ENCODE measurements at regions not wholly inside any gene's neighbourhood (a gene's known extent, or its start where the extent isn't known, plus 50 kb on each side); places are given as distances from the start of the nearest gene placed in this dataset.

DNA sequence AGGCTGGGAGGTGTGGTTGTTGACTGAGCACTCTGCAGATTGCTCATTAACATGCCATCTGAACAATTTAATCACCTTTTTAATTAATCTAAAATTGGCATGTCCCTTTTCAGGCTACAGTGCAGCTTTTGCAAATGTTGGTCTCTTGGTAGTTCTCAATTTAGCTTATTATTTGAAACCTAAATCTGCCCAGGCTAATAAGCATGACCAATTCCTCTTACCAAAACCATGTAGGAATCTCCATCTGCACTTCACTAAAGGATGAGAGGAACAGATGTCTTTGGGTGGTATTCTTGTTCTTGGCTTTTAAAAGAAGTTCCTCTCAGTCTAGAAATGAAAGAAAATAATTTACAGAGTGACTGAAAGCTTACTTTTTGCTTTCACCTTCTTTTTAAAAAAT lies 190.1 kb upstream of the RMST start:
- no peaks in the 10 kb centered on the region for H3K27me3 ChIP-seq (ENCODE audit: insufficient read depth, low read depth, low read length)

DNA sequence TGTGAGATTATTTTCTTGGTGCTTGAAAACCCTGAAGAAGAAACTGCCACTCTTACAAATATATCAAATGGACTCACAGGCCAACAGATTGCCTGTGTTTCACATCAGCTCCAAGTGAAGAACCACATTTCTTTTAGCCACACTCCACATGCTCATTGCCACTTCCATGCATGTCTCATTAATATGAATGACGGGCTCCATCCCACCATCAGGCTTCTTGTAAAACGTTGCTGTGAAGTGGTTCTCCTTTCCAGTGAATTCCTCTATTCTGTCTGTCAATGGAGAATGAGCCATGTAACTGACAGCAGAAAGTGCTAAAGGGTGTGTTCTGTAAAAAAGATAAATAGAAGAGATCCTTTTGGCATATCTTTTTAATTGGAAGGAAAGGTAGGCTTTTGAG lies 188.2 kb upstream of the RMST start:
- Histone ChIP-seq H3K27ac (ENCODE audit: low read length) (peak overlapping the region; percentile 56), H3K79me2 (replicated peaks; ENCODE audit: insufficient read depth, low read length) (no peaks in the 10 kb centered on the region), H3K9ac (ENCODE audit: low read length) (peak overlapping the region; percentile 34), H4K20me1 (ENCODE audit: insufficient read depth) (no peaks in the 10 kb centered on the region), H3K4me3 (ENCODE audit: low read length) (peak overlapping the region; percentile 57), H3K36me3 (ENCODE audit: insufficient read depth, low read length) (no peaks in the 10 kb centered on the region), H3K9me3 (ENCODE audit: low read length) (no peaks in the 10 kb centered on the region), H3K4me2 (ENCODE audit: low read length) (peak overlapping the region; percentile 73), H2AFZ (ENCODE audit: low read depth, low read length) (no peak overlapping the region), H3K27me3 (ENCODE audit: insufficient read depth, low read depth, low read length) (no peaks in the 10 kb centered on the region), H3F3A (ENCODE audit: insufficient read depth, low read length, poor library complexity, severe bottlenecking) (peaks cover 16% of the 10 kb centered on the region), H3K9me2 (ENCODE audit: insufficient read depth, low read length) (no peaks in the 10 kb centered on the region)
- TF ChIP-seq SMC3 (conservative IDR thresholded peaks at IDR 0.05; ENCODE audit: poor library complexity) (no peak), EZH2 (IDR thresholded peaks at IDR 0.05; ENCODE audit: borderline replicate concordance, insufficient read depth, low read length, poor library complexity, severe bottlenecking) (no peak), EP300 (conservative IDR thresholded peaks at IDR 0.05; ENCODE audit: poor library complexity, severe bottlenecking) (peak; percentile 30), TAF1 (IDR thresholded peaks at IDR 0.05; ENCODE audit: low read depth) (no peak)

More for the DNA sequence above, 190.1 kb upstream of the RMST start:
- Histone ChIP-seq H3K9me3 (ENCODE audit: low read length) (no peaks in the 10 kb centered on the region), H2AFZ (ENCODE audit: low read depth, low read length) (no peak overlapping the region), H3F3A (ENCODE audit: insufficient read depth, low read length, poor library complexity, severe bottlenecking) (peaks cover 16% of the 10 kb centered on the region), H3K79me2 (replicated peaks; ENCODE audit: insufficient read depth, low read length) (no peaks in the 10 kb centered on the region), H3K36me3 (ENCODE audit: insufficient read depth, low read length) (no peaks in the 10 kb centered on the region), H3K9me2 (ENCODE audit: insufficient read depth, low read length) (no peaks in the 10 kb centered on the region), H3K27ac (ENCODE audit: low read length) (no peak overlapping the region), H3K9ac (ENCODE audit: low read length) (no peak overlapping the region), H4K20me1 (ENCODE audit: insufficient read depth) (no peaks in the 10 kb centered on the region), H3K4me3 (ENCODE audit: low read length) (no peak overlapping the region), H3K4me2 (ENCODE audit: low read length) (no peak overlapping the region)
- TF ChIP-seq, protein P1, sequence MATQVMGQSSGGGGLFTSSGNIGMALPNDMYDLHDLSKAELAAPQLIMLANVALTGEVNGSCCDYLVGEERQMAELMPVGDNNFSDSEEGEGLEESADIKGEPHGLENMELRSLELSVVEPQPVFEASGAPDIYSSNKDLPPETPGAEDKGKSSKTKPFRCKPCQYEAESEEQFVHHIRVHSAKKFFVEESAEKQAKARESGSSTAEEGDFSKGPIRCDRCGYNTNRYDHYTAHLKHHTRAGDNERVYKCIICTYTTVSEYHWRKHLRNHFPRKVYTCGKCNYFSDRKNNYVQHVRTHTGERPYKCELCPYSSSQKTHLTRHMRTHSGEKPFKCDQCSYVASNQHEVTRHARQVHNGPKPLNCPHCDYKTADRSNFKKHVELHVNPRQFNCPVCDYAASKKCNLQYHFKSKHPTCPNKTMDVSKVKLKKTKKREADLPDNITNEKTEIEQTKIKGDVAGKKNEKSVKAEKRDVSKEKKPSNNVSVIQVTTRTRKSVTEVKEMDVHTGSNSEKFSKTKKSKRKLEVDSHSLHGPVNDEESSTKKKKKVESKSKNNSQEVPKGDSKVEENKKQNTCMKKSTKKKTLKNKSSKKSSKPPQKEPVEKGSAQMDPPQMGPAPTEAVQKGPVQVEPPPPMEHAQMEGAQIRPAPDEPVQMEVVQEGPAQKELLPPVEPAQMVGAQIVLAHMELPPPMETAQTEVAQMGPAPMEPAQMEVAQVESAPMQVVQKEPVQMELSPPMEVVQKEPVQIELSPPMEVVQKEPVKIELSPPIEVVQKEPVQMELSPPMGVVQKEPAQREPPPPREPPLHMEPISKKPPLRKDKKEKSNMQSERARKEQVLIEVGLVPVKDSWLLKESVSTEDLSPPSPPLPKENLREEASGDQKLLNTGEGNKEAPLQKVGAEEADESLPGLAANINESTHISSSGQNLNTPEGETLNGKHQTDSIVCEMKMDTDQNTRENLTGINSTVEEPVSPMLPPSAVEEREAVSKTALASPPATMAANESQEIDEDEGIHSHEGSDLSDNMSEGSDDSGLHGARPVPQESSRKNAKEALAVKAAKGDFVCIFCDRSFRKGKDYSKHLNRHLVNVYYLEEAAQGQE (IDR thresholded peaks at IDR 0.05; ENCODE audit: borderline replicate concordance), result no peak
- TF ChIP-seq EP300 (conservative IDR thresholded peaks at IDR 0.05; ENCODE audit: poor library complexity, severe bottlenecking) (no peak), TAF1 (IDR thresholded peaks at IDR 0.05; ENCODE audit: low read depth) (no peak), RAD21 (conservative IDR thresholded peaks at IDR 0.05) (no peak)

DNA sequence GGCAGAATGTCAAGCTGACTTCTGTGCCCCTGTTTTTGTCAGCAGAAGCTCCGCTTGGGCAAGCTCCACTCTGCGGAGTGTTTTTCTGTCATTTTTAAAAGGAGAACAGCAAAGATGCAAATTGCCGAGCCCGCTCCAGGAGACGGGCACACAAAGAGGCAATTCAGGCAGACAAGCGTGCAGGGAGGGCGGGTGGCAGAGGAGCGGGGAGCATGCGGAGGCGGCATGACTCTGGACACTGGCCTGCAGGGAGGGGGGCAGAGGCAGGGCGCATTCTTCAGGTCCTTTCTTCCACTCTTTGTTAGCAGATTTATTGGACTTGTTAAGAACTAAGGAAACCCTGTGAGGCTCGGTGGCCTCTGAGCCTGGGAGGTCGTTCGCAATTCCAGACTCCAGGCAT lies 187.3 kb upstream of the RMST start:
- Histone ChIP-seq H3K36me3 (ENCODE audit: insufficient read depth, low read length) (no peaks in the 10 kb centered on the region), H2AFZ (ENCODE audit: low read depth, low read length) (no peak overlapping the region), H3K27me3 (ENCODE audit: insufficient read depth, low read depth, low read length) (no peaks in the 10 kb centered on the region), H4K20me1 (ENCODE audit: insufficient read depth) (no peaks in the 10 kb centered on the region), H3K79me2 (replicated peaks; ENCODE audit: insufficient read depth, low read length) (no peaks in the 10 kb centered on the region), H3K4me2 (ENCODE audit: low read length) (peak overlapping the region; percentile 73), H3K27ac (ENCODE audit: low read length) (peak overlapping the region; percentile 56), H3K4me3 (ENCODE audit: low read length) (peak overlapping the region; percentile 57), H3K9me3 (ENCODE audit: low read length) (no peaks in the 10 kb centered on the region), H3F3A (ENCODE audit: insufficient read depth, low read length, poor library complexity, severe bottlenecking) (peaks cover 16% of the 10 kb centered on the region), H3K9me2 (ENCODE audit: insufficient read depth, low read length) (no peaks in the 10 kb centered on the region), H3K9ac (ENCODE audit: low read length) (peak overlapping the region; percentile 34)
- TF ChIP-seq EZH2 (IDR thresholded peaks at IDR 0.05; ENCODE audit: borderline replicate concordance, insufficient read depth, low read length, poor library complexity, severe bottlenecking), result no peak
- TF ChIP-seq TAF1 (IDR thresholded peaks at IDR 0.05; ENCODE audit: low read depth), result no peak
- TF ChIP-seq SMC3 (conservative IDR thresholded peaks at IDR 0.05; ENCODE audit: poor library complexity), result peak; percentile 13
- TF ChIP-seq POLR2AphosphoS5 (IDR thresholded peaks at IDR 0.05), result peak; percentile 28

Measured in neural cell (in vitro differentiated cells).